GM23338 (cell line): ENCODE measurements at regions not wholly inside any gene's neighbourhood (a gene's known extent, or its start where the extent isn't known, plus 50 kb on each side); places are given as distances from the start of the nearest gene placed in this dataset.

Experiments
- ATAC-seq: fragments of 200-7000 bp; cut with Tn5 transposase; 3 replicates; pipeline ENCODE4 v1.9.1; 2020
- DNase-seq: peaks from one replicate; pipeline ENCODE4 v3.0.0-alpha.2; 2015; ENCODE audit warnings: low spot score
- H2AFZ ChIP-seq: fragments of 200-600 bp; sonication (generic); 2 replicates; pipeline ENCODE4 v1.8.0; 2016; ENCODE audit warnings: antibody characterized with exemption, mild to moderate bottlenecking, moderate library complexity
- H3F3A ChIP-seq: fragments of 200-600 bp; sonication (generic); replicated peaks from 2 replicates; pipeline ENCODE4 v1.8.0; 2017; ENCODE audit warnings: antibody characterized with exemption, mixed run types, low read depth
- H3K27ac ChIP-seq: fragments of 200-600 bp; sonication (generic); 2 replicates; pipeline ENCODE4 v1.6.1; 2016; ENCODE audit warnings: low read depth
- H3K27me3 ChIP-seq: fragments of 200-600 bp; sonication (generic); 2 replicates; pipeline ENCODE4 v1.8.0; 2016; ENCODE audit warnings: mild to moderate bottlenecking, mixed run types, moderate library complexity; ENCODE audit not compliant: insufficient read depth
- H3K36me3 ChIP-seq: fragments of 200-600 bp; sonication (generic); 2 replicates; pipeline ENCODE4 v1.8.0; 2016; ENCODE audit warnings: mild to moderate bottlenecking; ENCODE audit not compliant: insufficient read depth
- H3K4me1 ChIP-seq: fragments of 200-600 bp; sonication (generic); 2 replicates; pipeline ENCODE4 v1.8.0; 2016; ENCODE audit warnings: mild to moderate bottlenecking, moderate library complexity; ENCODE audit not compliant: insufficient read depth
- H3K4me2 ChIP-seq: fragments of 200-600 bp; sonication (generic); 2 replicates; pipeline ENCODE4 v1.7.1; 2017; ENCODE audit warnings: mixed run types
- H3K4me3 ChIP-seq: fragments of 200-600 bp; sonication (generic); 2 replicates; pipeline ENCODE4 v1.6.1; 2016; ENCODE audit warnings: mixed run types
- H3K79me2 ChIP-seq: fragments of 200-600 bp; sonication (generic); replicated peaks from 2 replicates; pipeline ENCODE4 v1.8.0; 2017; ENCODE audit warnings: mild to moderate bottlenecking; ENCODE audit not compliant: insufficient read depth
- H3K9me2 ChIP-seq: fragments of 200-600 bp; sonication (generic); 2 replicates; pipeline ENCODE4 v1.8.0; 2017; ENCODE audit not compliant: insufficient read depth
- H4K20me1 ChIP-seq: fragments of 200-600 bp; sonication (generic); replicated peaks from 2 replicates; pipeline ENCODE4 v1.8.0; 2017; ENCODE audit warnings: mild to moderate bottlenecking; ENCODE audit not compliant: insufficient read depth
- H3K27ac Mint-ChIP-seq: 2 replicates; pipeline ENCODE4 v1.8.0; 2020; ENCODE audit warnings: inconsistent platforms, mild to moderate bottlenecking, moderate library complexity, mixed read lengths
- H3K27me3 Mint-ChIP-seq: 3 replicates; pipeline ENCODE4 v1.8.0; 2022; ENCODE audit warnings: low read depth, mild to moderate bottlenecking, moderate library complexity, mixed read lengths, inconsistent platforms; ENCODE audit not compliant: insufficient read depth, poor library complexity
- H3K36me3 Mint-ChIP-seq: 3 replicates; pipeline ENCODE4 v1.8.0; 2021; ENCODE audit warnings: low read depth, mild to moderate bottlenecking, inconsistent platforms, moderate library complexity, mixed read lengths
- H3K4me1 Mint-ChIP-seq: 3 replicates; pipeline ENCODE4 v1.8.0; 2020; ENCODE audit warnings: mild to moderate bottlenecking, inconsistent platforms, mixed read lengths
- H3K4me3 Mint-ChIP-seq: 3 replicates; pipeline ENCODE4 v1.8.0; 2021; ENCODE audit warnings: moderate library complexity, mild to moderate bottlenecking, inconsistent platforms, mixed read lengths
- H3K9me3 Mint-ChIP-seq: 3 replicates; pipeline ENCODE4 v1.8.0; 2020; ENCODE audit warnings: moderate library complexity, mild to moderate bottlenecking, inconsistent platforms, mixed read lengths
- CREB1 ChIP-seq: fragments of 250-450 bp; sonication (Bioruptor Pico); IDR thresholded peaks from 2 replicates; pipeline ENCODE4 v1.5.0; 2020; ENCODE audit warnings: low read depth, mild to moderate bottlenecking, moderate library complexity
- CTCF ChIP-seq, 2 experiments: fragments of 200-600 bp in 1 of 2; sonication (generic) in 1 of 2; conservative IDR thresholded peaks; 2 replicates each; pipeline versions ENCODE4 v1.5.1 to v1.6.1; 2016 to 2017; ENCODE audit warnings: antibody characterized with exemption in 2 of 2, low read depth in 2 of 2, mild to moderate bottlenecking in 2 of 2, moderate library complexity in 1 of 2
- ETS1 ChIP-seq: IDR thresholded peaks from 2 replicates; pipeline ENCODE4 v1.6.1; 2016; ENCODE audit warnings: antibody characterized with exemption
- EZH2 ChIP-seq: fragments of 200-600 bp; sonication (generic); IDR thresholded peaks from one replicate; pipeline ENCODE4 v1.8.0; 2017; ENCODE audit warnings: antibody characterized with exemption, mild to moderate bottlenecking, low read depth; ENCODE audit not compliant: unreplicated experiment
- EZH2phosphoT487 ChIP-seq: fragments of 200-600 bp; sonication (generic); IDR thresholded peaks from one replicate; pipeline ENCODE4 v1.8.1; 2018; ENCODE audit warnings: antibody characterized with exemption; ENCODE audit not compliant: unreplicated experiment
- JUNB ChIP-seq: IDR thresholded peaks from one replicate; pipeline ENCODE4 v1.6.1; 2016; ENCODE audit warnings: antibody characterized with exemption; ENCODE audit not compliant: unreplicated experiment
- NANOG ChIP-seq: IDR thresholded peaks from 2 replicates; pipeline ENCODE4 v1.6.1; 2016; ENCODE audit warnings: antibody characterized with exemption, borderline replicate concordance
- POLR2AphosphoS5 ChIP-seq: IDR thresholded peaks from 2 replicates; pipeline ENCODE4 v1.6.1; 2016; ENCODE audit warnings: antibody characterized with exemption, low read depth
- REST ChIP-seq: IDR thresholded peaks from one replicate; pipeline ENCODE4 v1.6.1; 2018; ENCODE audit warnings: antibody characterized with exemption; ENCODE audit not compliant: unreplicated experiment
- STAT1 ChIP-seq: IDR thresholded peaks from one replicate; pipeline ENCODE4 v1.6.1; 2016; ENCODE audit warnings: antibody characterized with exemption; ENCODE audit not compliant: unreplicated experiment
- ZNF114 ChIP-seq: fragments of 250-450 bp; sonication (Bioruptor Pico); IDR thresholded peaks from 2 replicates; pipeline ENCODE4 v1.5.0; 2020; ENCODE audit warnings: mild to moderate bottlenecking, moderate library complexity
- ZNF331 ChIP-seq: fragments of 250-450 bp; sonication (Bioruptor Pico); IDR thresholded peaks from 2 replicates; pipeline ENCODE4 v1.5.0; 2020; ENCODE audit warnings: low read depth, mild to moderate bottlenecking, moderate library complexity
- ZNF462 ChIP-seq: fragments of 250-450 bp; sonication (Bioruptor Pico); IDR thresholded peaks from 2 replicates; pipeline ENCODE4 v1.5.0; 2020; ENCODE audit warnings: mild to moderate bottlenecking, moderate library complexity

- Mint-ChIP-seq H3K9me3 (no peaks in the 10 kb centered on the region), H3K27me3 (peaks cover 1% of the 10 kb centered on the region), H3K27ac (no peak overlapping the region), H3K4me1 (no peaks in the 10 kb centered on the region), H3K4me3 (no peak overlapping the region), H3K36me3 (no peaks in the 10 kb centered on the region)
- no peak overlapping the region for H3K4me2 ChIP-seq
- no peak overlapping the region for H3K27ac ChIP-seq
- no peak for ATAC-seq
- no peaks in the 10 kb centered on the region for H3K79me2 ChIP-seq
- H3K4me1 ChIP-seq: no peaks in the 10 kb centered on the region
- H4K20me1 ChIP-seq: no peaks in the 10 kb centered on the region
- H2AFZ ChIP-seq: no peak overlapping the region
- no peaks in the 10 kb centered on the region for H3K36me3 ChIP-seq
- TF ChIP-seq ZNF462 (CRISPR knock-in tag) (no peak), ZNF114 (CRISPR knock-in tag) (no peak), ETS1 (no peak), EZH2 (no peak), EZH2phosphoT487 (no peak), STAT1 (no peak), ZNF331 (CRISPR knock-in tag) (no peak), REST (no peak), JUNB (no peak), CTCF (conservative IDR thresholded peaks at IDR 0.05; ENCODE audit: low read depth in 2 of 2) (no peak), NANOG (no peak), CREB1 (CRISPR knock-in tag) (no peak), POLR2AphosphoS5 (no peak)
- no peak for DNase-seq
- no peaks in the 10 kb centered on the region for H3K9me2 ChIP-seq
- H3K27me3 ChIP-seq: no peaks in the 10 kb centered on the region
- H3K4me3 ChIP-seq: no peak overlapping the region
- no peaks in the 10 kb centered on the region for H3F3A ChIP-seq
Observed at GRCh38 chrX:137405449-137406140, 160.3 kb upstream of the ZIC3 start.
